OCI-LY7 (cell line): ENCODE measurements at regions not wholly inside any gene's neighbourhood (a gene's known extent, or its start where the extent isn't known, plus 50 kb on each side); places are given as distances from the start of the nearest gene placed in this dataset.

Source experiments
- CTCF ChIP-seq: fragments of 200-600 bp; sonication (generic); conservative IDR thresholded peaks from 2 replicates; pipeline ENCODE4 v1.5.1; 2014; ENCODE audit warnings: mild to moderate bottlenecking, antibody characterized with exemption, low read length, moderate library complexity, mixed read lengths
- EZH2phosphoT487 ChIP-seq: fragments of 200-600 bp; sonication (generic); IDR thresholded peaks from 2 replicates; pipeline ENCODE4 v1.6.1; 2018; ENCODE audit warnings: low read depth, borderline replicate concordance, mild to moderate bottlenecking, mixed run types, antibody characterized with exemption, low read length, moderate library complexity, mixed read lengths

GRCh38 chr4:10346023-10346422 lies 111.2 kb downstream of the ZNF518B start:
- TF ChIP-seq CTCF (no peak), EZH2phosphoT487 (no peak)
